GM12878 (cell line): ENCODE measurements at regions not wholly inside any gene's neighbourhood (a gene's known extent, or its start where the extent isn't known, plus 50 kb on each side); places are given as distances from the start of the nearest gene placed in this dataset.

Experiments used
- ATAC-seq: fragments of 200-7000 bp; cut with Tn5 transposase; 3 replicates; pipeline ENCODE4 v1.9.1; 2020; ENCODE audit warnings: mild to moderate bottlenecking, moderate library complexity
- BruUV-seq: library from RNA; stranded (reverse); fragments of 400-500 nt; replicated peaks from 2 replicates; lab custom pipeline; 2021; lab: Mats Ljungman, UMichigan
- CTCF ChIA-PET: fragments of 300-600 bp; sonication (Branson Sonifier 250); formaldehyde crosslinking; extraction: SDS; loops from one replicate; lab custom pipeline; 2021; ENCODE audit warnings: inconsistent platforms; lab: Yijun Ruan, JAX
- POLR2A ChIA-PET: fragments of 350-600 bp; formaldehyde crosslinking; extraction: SDS; loops from one replicate; lab custom pipeline; 2021; ENCODE audit warnings: inconsistent platforms; lab: Charles Lee
- RAD21 ChIA-PET: fragments of 300-600 bp; sonication (Branson Sonifier 250); formaldehyde crosslinking; loops from one replicate; lab custom pipeline; 2023; ENCODE audit warnings: antibody characterized with exemption; ENCODE audit not compliant: unreplicated experiment; lab: Charles Lee
- SMC1A ChIA-PET: fragments of 300-600 bp; sonication (Branson Sonifier 250); formaldehyde crosslinking; loops from one replicate; lab custom pipeline; 2023; ENCODE audit not compliant: unreplicated experiment, uncharacterized antibody; lab: Charles Lee
- DNase-seq: peaks from one replicate; pipeline ENCODE4 v3.0.0-alpha.2; 2011; ENCODE audit warnings: low read depth, low spot score
- FAIRE-seq: peaks from 3 replicates; lab custom pipeline; 2011; peaks lifted over from hg19 to GRCh38; lab: Jason Lieb, UNC
- H2AFZ ChIP-seq: 2 replicates; pipeline ENCODE4 v1.6.0; 2011; ENCODE audit warnings: low read depth, low read length, control low read depth; ENCODE audit not compliant: control insufficient read depth
- H3K27ac ChIP-seq: 2 replicates; pipeline ENCODE4 v1.5.1; 2011; ENCODE audit warnings: control low read depth; ENCODE audit not compliant: control insufficient read depth, insufficient read depth
- H3K27me3 ChIP-seq, 2 experiments: replicated peaks in 1 of 2; 2 replicates each; pipeline versions ENCODE4 v1.6.0 to v1.6.1; 2011; ENCODE audit warnings: low read length in 1 of 2; ENCODE audit not compliant: control insufficient read depth in 2 of 2, insufficient read depth in 2 of 2
- H3K36me3 ChIP-seq, 2 experiments: 2 replicates each; pipeline ENCODE4 v1.5.1; 2011; ENCODE audit warnings: low read length in 1 of 2; ENCODE audit not compliant: control insufficient read depth in 2 of 2, insufficient read depth in 2 of 2
- H3K4me1 ChIP-seq: 2 replicates; pipeline ENCODE4 v1.6.1; 2011; ENCODE audit warnings: mild to moderate bottlenecking, low read length, moderate library complexity, mixed read lengths; ENCODE audit not compliant: control insufficient read depth, insufficient read depth
- H3K4me2 ChIP-seq: 2 replicates; pipeline ENCODE4 v1.6.0; 2011; ENCODE audit warnings: control low read depth; ENCODE audit not compliant: control insufficient read depth, insufficient read depth
- H3K4me3 ChIP-seq: fragments of 200-600 bp; sonication (generic); 2 replicates; pipeline ENCODE4 v1.5.1; 2016
- H3K79me2 ChIP-seq: 2 replicates; pipeline ENCODE4 v1.6.0; 2011; ENCODE audit warnings: low read length; ENCODE audit not compliant: control insufficient read depth, insufficient read depth
- H3K9ac ChIP-seq: 2 replicates; pipeline ENCODE4 v1.8.0; 2011; ENCODE audit warnings: low read length, control low read depth, mixed read lengths; ENCODE audit not compliant: control insufficient read depth, insufficient read depth
- H3K9me3 ChIP-seq: replicated peaks from 3 replicates; pipeline ENCODE4 v1.5.1; 2011; ENCODE audit warnings: mild to moderate bottlenecking, low read length; ENCODE audit not compliant: control insufficient read depth, insufficient read depth
- H4K20me1 ChIP-seq: 2 replicates; pipeline ENCODE4 v1.6.0; 2011; ENCODE audit not compliant: control insufficient read depth, insufficient read depth
- CHD2 ChIP-seq: IDR thresholded peaks from 2 replicates; pipeline ENCODE4 v1.6.1; 2011; ENCODE audit warnings: low read depth, low read length, improper control_type of control experiment, borderline replicate concordance
- ETV6 ChIP-seq, 2 experiments: fragments of 450-650 bp in 1 of 2; IDR thresholded peaks in 1 of 2; conservative IDR thresholded peaks in 1 of 2; 2 replicates each; pipeline ENCODE4 v1.6.1; 2014; ENCODE audit warnings: antibody characterized with exemption in 1 of 2, borderline replicate concordance in 1 of 2, low read depth in 1 of 2, mild to moderate bottlenecking in 1 of 2, moderate library complexity in 1 of 2
- FOXK2 ChIP-seq: fragments of 450-650 bp; IDR thresholded peaks from 2 replicates; pipeline ENCODE4 v1.6.1; 2017; ENCODE audit warnings: mild to moderate bottlenecking, moderate library complexity
- HDGF ChIP-seq: fragments of 450-650 bp; IDR thresholded peaks from 2 replicates; pipeline ENCODE4 v1.6.1; 2016; ENCODE audit warnings: antibody characterized with exemption
- JUND ChIP-seq: IDR thresholded peaks from 2 replicates; pipeline ENCODE4 v1.6.1; 2012; ENCODE audit warnings: low read depth, mild to moderate bottlenecking, low read length, improper control_type of control experiment, moderate library complexity
- NFXL1 ChIP-seq: fragments of 450-650 bp; IDR thresholded peaks from 2 replicates; pipeline ENCODE4 v1.6.1; 2017; ENCODE audit warnings: antibody characterized with exemption, mild to moderate bottlenecking, borderline replicate concordance
- NFYA ChIP-seq: IDR thresholded peaks from 2 replicates; pipeline ENCODE4 v1.6.1; 2011; ENCODE audit warnings: low read depth, mild to moderate bottlenecking, low read length, improper control_type of control experiment, borderline replicate concordance
- POLR2AphosphoS2 ChIP-seq: IDR thresholded peaks from 2 replicates; pipeline ENCODE4 v1.6.1; 2011; ENCODE audit warnings: low read depth, mild to moderate bottlenecking, low read length, improper control_type of control experiment, moderate library complexity
- POU2F2 ChIP-seq: IDR thresholded peaks from 3 replicates; pipeline ENCODE4 v1.6.1; 2011; ENCODE audit warnings: low read depth, mild to moderate bottlenecking, low read length, borderline replicate concordance
- RAD21 ChIP-seq: IDR thresholded peaks from 2 replicates; pipeline ENCODE4 v1.6.1; 2011; ENCODE audit warnings: mild to moderate bottlenecking, low read depth, low read length, moderate library complexity; ENCODE audit not compliant: insufficient read depth
- RBBP5 ChIP-seq: fragments of 200-600 bp; sonication (generic); conservative IDR thresholded peaks from 2 replicates; pipeline ENCODE4 v1.6.1; 2016
- TARDBP ChIP-seq: IDR thresholded peaks from 2 replicates; pipeline ENCODE4 v1.6.1; 2016; ENCODE audit warnings: borderline replicate concordance
- TBL1XR1 ChIP-seq: IDR thresholded peaks from 2 replicates; pipeline ENCODE4 v1.6.1; 2012; ENCODE audit warnings: low read depth, low read length, improper control_type of control experiment
- TCF7 ChIP-seq: IDR thresholded peaks from 2 replicates; pipeline ENCODE4 v1.6.1; 2014; ENCODE audit warnings: antibody characterized with exemption, borderline replicate concordance
- WGBS: methylation state at CpG from one replicate; pipeline ENCODE4 v1.1.6; 2016; ENCODE audit warnings: low lambda C conversion rate; ENCODE audit not compliant: insufficient replicate concordance, insufficient coverage; ENCODE audit errors: missing lambda C conversion rate; 5-methylcytosine and 5-hydroxymethylcytosine counted together
- in situ Hi-C: fragments of 300-500 bp; cut with MboI; formaldehyde crosslinking; loops from 9 replicates; pipeline ENCODE4 v1.14.3; 2018; ENCODE audit warnings: mixed read lengths
- intact Hi-C: fragments of 100-400 bp; cut with micrococcal nuclease; formaldehyde crosslinking; loops from one replicate; pipeline ENCODE4 v1.14.2; 2022; ENCODE audit not compliant: unreplicated experiment
- TF ChIP-seq, protein P1 (sequence below): fragments of 450-650 bp; IDR thresholded peaks from 2 replicates; pipeline ENCODE4 v1.6.1; 2018; ENCODE audit warnings: mild to moderate bottlenecking, low read depth, moderate library complexity; ENCODE audit not compliant: partially characterized antibody
- TF ChIP-seq, protein P2 (sequence below): fragments of 450-650 bp; IDR thresholded peaks from 2 replicates; pipeline ENCODE4 v1.6.1; 2017; ENCODE audit warnings: borderline replicate concordance

DNA sequence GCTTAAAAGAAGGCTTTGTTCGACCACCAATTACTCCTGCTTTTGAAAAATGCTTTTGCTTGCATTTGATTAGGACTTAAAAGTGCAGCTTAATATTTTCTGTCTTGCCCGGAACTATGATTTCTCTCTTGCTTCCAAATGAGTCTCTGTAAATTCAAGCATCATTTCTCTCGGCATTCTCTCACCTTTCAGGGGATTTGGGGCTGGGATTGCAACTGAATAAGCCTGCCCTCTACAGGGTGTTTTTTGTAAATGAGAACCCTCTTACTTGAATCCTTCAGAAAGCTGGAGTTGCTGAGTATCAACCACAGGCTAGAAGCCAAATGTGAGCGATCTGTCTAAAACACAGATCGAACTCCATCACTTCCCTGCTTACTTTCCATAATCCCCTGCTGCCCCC is 234.6 kb downstream of the TMEM114 start:
- POLR2A ChIA-PET, result no interaction called here
- Histone ChIP-seq H3K27ac (no peak overlapping the region), H3K4me3 (no peak overlapping the region), H3K79me2 (no peaks in the 10 kb centered on the region), H3K36me3 (no peaks in the 10 kb centered on the region), H2AFZ (no peak overlapping the region), H3K9ac (no peak overlapping the region), H3K4me2 (no peak overlapping the region), H4K20me1 (no peaks in the 10 kb centered on the region), H3K27me3 (no peaks in the 10 kb centered on the region), H3K4me1 (no peaks in the 10 kb centered on the region), H3K9me3 (no peaks in the 10 kb centered on the region)
- intact Hi-C loops, result no loop called here
- no peak for TF ChIP-seq ETV6 (conservative IDR thresholded peaks at IDR 0.05 in 1 of 2, IDR thresholded peaks at IDR 0.05 in 1 of 2; ENCODE audit: borderline replicate concordance in 1 of 2, low read depth in 1 of 2)
- no peak for TF ChIP-seq TBL1XR1
- TF ChIP-seq JUND, result no peak
- no peak for TF ChIP-seq TARDBP
- no peak for TF ChIP-seq CHD2
- no peak for TF ChIP-seq TCF7
- TF ChIP-seq NFXL1, result no peak
- TF ChIP-seq POLR2AphosphoS2, result no peak
- no peak for TF ChIP-seq NFYA
- TF ChIP-seq RBBP5, result no peak
- TF ChIP-seq FOXK2, result no peak
- no peak for TF ChIP-seq POU2F2
- TF ChIP-seq, protein P1, sequence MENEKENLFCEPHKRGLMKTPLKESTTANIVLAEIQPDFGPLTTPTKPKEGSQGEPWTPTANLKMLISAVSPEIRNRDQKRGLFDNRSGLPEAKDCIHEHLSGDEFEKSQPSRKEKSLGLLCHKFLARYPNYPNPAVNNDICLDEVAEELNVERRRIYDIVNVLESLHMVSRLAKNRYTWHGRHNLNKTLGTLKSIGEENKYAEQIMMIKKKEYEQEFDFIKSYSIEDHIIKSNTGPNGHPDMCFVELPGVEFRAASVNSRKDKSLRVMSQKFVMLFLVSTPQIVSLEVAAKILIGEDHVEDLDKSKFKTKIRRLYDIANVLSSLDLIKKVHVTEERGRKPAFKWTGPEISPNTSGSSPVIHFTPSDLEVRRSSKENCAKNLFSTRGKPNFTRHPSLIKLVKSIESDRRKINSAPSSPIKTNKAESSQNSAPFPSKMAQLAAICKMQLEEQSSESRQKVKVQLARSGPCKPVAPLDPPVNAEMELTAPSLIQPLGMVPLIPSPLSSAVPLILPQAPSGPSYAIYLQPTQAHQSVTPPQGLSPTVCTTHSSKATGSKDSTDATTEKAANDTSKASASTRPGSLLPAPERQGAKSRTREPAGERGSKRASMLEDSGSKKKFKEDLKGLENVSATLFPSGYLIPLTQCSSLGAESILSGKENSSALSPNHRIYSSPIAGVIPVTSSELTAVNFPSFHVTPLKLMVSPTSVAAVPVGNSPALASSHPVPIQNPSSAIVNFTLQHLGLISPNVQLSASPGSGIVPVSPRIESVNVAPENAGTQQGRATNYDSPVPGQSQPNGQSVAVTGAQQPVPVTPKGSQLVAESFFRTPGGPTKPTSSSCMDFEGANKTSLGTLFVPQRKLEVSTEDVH, result no peak
- TF ChIP-seq, protein P2, sequence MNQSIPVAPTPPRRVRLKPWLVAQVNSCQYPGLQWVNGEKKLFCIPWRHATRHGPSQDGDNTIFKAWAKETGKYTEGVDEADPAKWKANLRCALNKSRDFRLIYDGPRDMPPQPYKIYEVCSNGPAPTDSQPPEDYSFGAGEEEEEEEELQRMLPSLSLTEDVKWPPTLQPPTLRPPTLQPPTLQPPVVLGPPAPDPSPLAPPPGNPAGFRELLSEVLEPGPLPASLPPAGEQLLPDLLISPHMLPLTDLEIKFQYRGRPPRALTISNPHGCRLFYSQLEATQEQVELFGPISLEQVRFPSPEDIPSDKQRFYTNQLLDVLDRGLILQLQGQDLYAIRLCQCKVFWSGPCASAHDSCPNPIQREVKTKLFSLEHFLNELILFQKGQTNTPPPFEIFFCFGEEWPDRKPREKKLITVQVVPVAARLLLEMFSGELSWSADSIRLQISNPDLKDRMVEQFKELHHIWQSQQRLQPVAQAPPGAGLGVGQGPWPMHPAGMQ, result no peak
- TF ChIP-seq HDGF, result no peak
- TF ChIP-seq RAD21, result no peak
- RAD21 ChIA-PET, result no interaction called here
- ATAC-seq (no peak), DNase-seq (no peak), FAIRE-seq (no peak)
- CTCF ChIA-PET, result interaction anchor here (0.6 kb wide), 1 partner anchor 126 kb away, joined by 3 read pairs; no protein-coding TSS in a partner anchor
- 7% methylated on average over 5 of the region's 5 CpGs for WGBS
- BruUV-seq, result no TSS peak
- in situ Hi-C loops, result no loop called here
- SMC1A ChIA-PET, result no interaction called here
